Vagina (tissue), 2 donors: ENCODE measurements at regions not wholly inside any gene's neighbourhood (a gene's known extent, or its start where the extent isn't known, plus 50 kb on each side); places are given as distances from the start of the nearest gene placed in this dataset. TPM values are rescaled to one million over a fixed set of nuclear protein-coding genes. Genes with fewer than 3 reads are reported as not detected.
"Not testable (repeated sequence)": the region's sequence is repeated elsewhere in the genome, so short reads cannot be mapped to it uniquely, and the experiment has no call there.

ENCODE experiments used
- DNase-seq, 2 donors: peaks; one replicate each; pipeline ENCODE4 v3.0.0-alpha.2; 2017; ENCODE audit errors: extremely low spot score in 2 of 2
- H3K27ac ChIP-seq: fragments of 200-600 bp; sonication (generic); one replicate; pipeline ENCODE4 v1.5.1; 2019
- H3K27me3 ChIP-seq: fragments of 200-600 bp; sonication (generic); one replicate; pipeline ENCODE4 v1.5.1; 2019
- H3K36me3 ChIP-seq, 2 donors: fragments of 200-600 bp; sonication (generic); one replicate each; pipeline ENCODE4 v1.5.1; 2017 to 2019
- H3K4me1 ChIP-seq: fragments of 200-600 bp; sonication (generic); one replicate; pipeline ENCODE4 v1.5.1; 2019
- H3K4me3 ChIP-seq, 2 donors: fragments of 200-600 bp; sonication (generic); 1 replicate in 1 of 2; 2 replicates in 1 of 2; pipeline ENCODE4 v1.5.1; 2016 to 2019
- H3K9me3 ChIP-seq: fragments of 200-600 bp; sonication (generic); one replicate; pipeline ENCODE4 v1.5.1; 2019
- intact Hi-C: fragments of 100-400 bp; cut with DNase I; formaldehyde crosslinking; loops from one replicate; pipeline ENCODE4 v1.15.1; 2023
- microRNA-seq: library from miRNA; unstranded; fragments of <30 nt; microRNA quantifications from one replicate; pipeline ENCODE4, GENCODE V29; 2017; ENCODE audit warnings: borderline number of aligned reads, borderline replicate concordance
- small RNA-seq: library from RNA; depleted of rRNA; stranded (forward); fragments of <200 nt; gene quantifications from one replicate; pipeline ENCODE3, GENCODE V24; 2016

- H3K4me1 ChIP-seq, DNase-seq, H3K9me3 ChIP-seq, H3K4me3 ChIP-seq, H3K27ac ChIP-seq, H3K27me3 ChIP-seq, intact Hi-C loops, H3K36me3 ChIP-seq: not testable (repeated sequence)
These were observed 221.3 kb downstream of the ZNF479 start for GRCh38 chr7:56910973-56911372.

GRCh38 chr7:56889454-56889853 lies 242.8 kb downstream of the ZNF479 start:
- H3K9me3 ChIP-seq, H3K36me3 ChIP-seq, DNase-seq, H3K27me3 ChIP-seq, H3K4me1 ChIP-seq, H3K4me3 ChIP-seq, H3K27ac ChIP-seq, intact Hi-C loops: not testable (repeated sequence)

- H3K27ac ChIP-seq, H3K27me3 ChIP-seq, H3K4me1 ChIP-seq, H3K4me3 ChIP-seq, intact Hi-C loops, H3K9me3 ChIP-seq, DNase-seq, H3K36me3 ChIP-seq: not testable (repeated sequence)
These were observed 247.1 kb downstream of the ZNF479 start for GRCh38 chr7:56885132-56885531.

- H3K36me3 ChIP-seq, intact Hi-C loops, H3K4me3 ChIP-seq, H3K27ac ChIP-seq, H3K9me3 ChIP-seq, DNase-seq, H3K4me1 ChIP-seq, H3K27me3 ChIP-seq: not testable (repeated sequence)
These were observed 249.9 kb downstream of the ZNF479 start for GRCh38 chr7:56882318-56882717.

Small RNA genes in the stretch of these regions (microRNA-seq; reads per million reads assigned to microRNA genes)
- not detected for gene MIR4283-1

Small RNA genes in the stretch of these regions (small RNA-seq; reads per million reads assigned to genes)
- gene MIR4283-1: not detected
